H1 (cell line): ENCODE measurements at regions not wholly inside any gene's neighbourhood (a gene's known extent, or its start where the extent isn't known, plus 50 kb on each side); places are given as distances from the start of the nearest gene placed in this dataset.
"Not testable (repeated sequence)": the region's sequence is repeated elsewhere in the genome, so short reads cannot be mapped to it uniquely, and the experiment has no call there.

Experiments used
- CTCF ChIA-PET: fragments of 300-600 bp; sonication (Branson Sonifier 250); formaldehyde crosslinking; loops from one replicate; lab custom pipeline; 2021; ENCODE audit not compliant: partially characterized antibody; lab: Charles Lee
- POLR2A ChIA-PET: fragments of 300-600 bp; sonication (Branson Sonifier 250); formaldehyde crosslinking; loops from one replicate; lab custom pipeline; 2021; ENCODE audit warnings: inconsistent platforms; ENCODE audit not compliant: partially characterized antibody; lab: Charles Lee
- DNase-seq, 2 experiments: peaks; one replicate each; pipeline versions ENCODE4 v3.0.0 to v3.0.0-alpha.2; 2010 to 2022; ENCODE audit warnings: low spot score in 2 of 2, low read depth in 1 of 2, mixed read lengths in 1 of 2
- FAIRE-seq: peaks from 2 replicates; lab custom pipeline; 2011; peaks lifted over from hg19 to GRCh38; lab: Jason Lieb, UNC
- H2AFZ ChIP-seq: 2 replicates; pipeline ENCODE4 v1.8.1; 2012; ENCODE audit warnings: low read length, inconsistent platforms
- H2AK5ac ChIP-seq: 2 replicates; pipeline ENCODE4 v1.6.1; 2013; ENCODE audit warnings: low read depth, low read length
- H2BK120ac ChIP-seq: replicated peaks from 2 replicates; pipeline ENCODE3; 2013; ENCODE audit warnings: low read depth, low read length, inconsistent platforms
- H2BK12ac ChIP-seq: 2 replicates; pipeline ENCODE4 v1.6.1; 2013; ENCODE audit warnings: low read depth, low read length
- H2BK15ac ChIP-seq: 2 replicates; pipeline ENCODE4 v1.6.1; 2013; ENCODE audit warnings: low read length
- H2BK20ac ChIP-seq: 2 replicates; pipeline ENCODE4 v1.6.1; 2013; ENCODE audit warnings: low read length
- H2BK5ac ChIP-seq: 2 replicates; pipeline ENCODE4 v1.6.1; 2013; ENCODE audit warnings: low read depth, low read length
- H3K14ac ChIP-seq: 2 replicates; pipeline ENCODE4 v1.6.1; 2013; ENCODE audit warnings: inconsistent platforms; ENCODE audit not compliant: insufficient read length
- H3K18ac ChIP-seq: 2 replicates; pipeline ENCODE4 v1.6.1; 2013; ENCODE audit warnings: low read length; ENCODE audit errors: extremely low read depth
- H3K23ac ChIP-seq: 2 replicates; pipeline ENCODE4 v1.6.1; 2013; ENCODE audit warnings: inconsistent platforms; ENCODE audit not compliant: insufficient read length
- H3K23me2 ChIP-seq: 2 replicates; pipeline ENCODE4 v1.6.1; 2013; ENCODE audit warnings: low read depth, low read length
- H3K27ac ChIP-seq: 2 replicates; pipeline ENCODE4 v1.6.1; 2011; ENCODE audit warnings: low read depth, low read length, inconsistent platforms
- H3K27me3 ChIP-seq, 4 experiments: replicated peaks in 1 of 4; 1 replicate in 1 of 4; 2 replicates in 3 of 4; pipeline versions ENCODE4 v1.6.1 to v1.8.1; 2011 to 2013; ENCODE audit warnings: low read length in 3 of 4, mild to moderate bottlenecking in 3 of 4, inconsistent platforms in 2 of 4, mixed read lengths in 2 of 4, moderate library complexity in 1 of 4; ENCODE audit not compliant: control insufficient read depth in 3 of 4, insufficient read depth in 3 of 4; ENCODE audit errors: extremely low read depth in 1 of 4
- H3K36me3 ChIP-seq, 4 experiments: 2 replicates each; pipeline versions ENCODE4 v1.6.1 to v1.8.1; 2011 to 2013; ENCODE audit warnings: mild to moderate bottlenecking in 4 of 4, low read length in 3 of 4, moderate library complexity in 2 of 4, control low read depth in 1 of 4, inconsistent platforms in 1 of 4; ENCODE audit not compliant: insufficient read depth in 4 of 4, control insufficient read depth in 2 of 4
- H3K4ac ChIP-seq: replicated peaks from 2 replicates; pipeline ENCODE3; 2013; ENCODE audit warnings: low read length, low read depth, mixed read lengths, inconsistent platforms; ENCODE audit not compliant: insufficient read length
- H3K4me1 ChIP-seq, 4 experiments: replicated peaks in 1 of 4; 1 replicate in 1 of 4; 2 replicates in 3 of 4; pipeline versions ENCODE4 v1.6.1 to v1.8.1; 2011 to 2013; ENCODE audit warnings: low read length in 3 of 4, inconsistent platforms in 2 of 4, mixed read lengths in 1 of 4; ENCODE audit not compliant: insufficient read depth in 4 of 4, control insufficient read depth in 3 of 4
- H3K4me2 ChIP-seq, 2 experiments: 2 replicates each; pipeline versions ENCODE4 v1.6.1 to v1.8.1; 2011 to 2013; ENCODE audit warnings: low read depth in 2 of 2, low read length in 2 of 2, control low read depth in 1 of 2, inconsistent platforms in 1 of 2, mild to moderate bottlenecking in 1 of 2; ENCODE audit not compliant: insufficient read depth in 1 of 2
- H3K4me3 ChIP-seq, 4 experiments: fragments of 200-600, 300-600 bp in 1 of 4; sonication (generic), shearing (Covaris generic), sonication (Bioruptor Twin) in 1 of 4; 2 replicates each; pipeline versions ENCODE4 v1.5.1 to v1.8.1; 2011 to 2016; ENCODE audit warnings: low read length in 4 of 4, low read depth in 3 of 4, control low read depth in 2 of 4, inconsistent platforms in 2 of 4, mild to moderate bottlenecking in 2 of 4, mixed read lengths in 1 of 4, moderate library complexity in 1 of 4; ENCODE audit not compliant: insufficient read depth in 2 of 4; ENCODE audit errors: extremely low read depth in 1 of 4
- H3K56ac ChIP-seq: replicated peaks from 2 replicates; pipeline ENCODE3; 2013; ENCODE audit warnings: low read depth, mild to moderate bottlenecking, mixed read lengths, low read length, inconsistent platforms; ENCODE audit not compliant: insufficient read length
- H3K79me1 ChIP-seq: 2 replicates; pipeline ENCODE4 v1.6.1; 2013; ENCODE audit warnings: low read depth, low read length, control low read depth
- H3K79me2 ChIP-seq, 2 experiments: 2 replicates each; pipeline versions ENCODE4 v1.6.1 to v1.8.1; 2012 to 2013; ENCODE audit warnings: low read length in 2 of 2, mild to moderate bottlenecking in 2 of 2, inconsistent platforms in 1 of 2; ENCODE audit not compliant: insufficient read depth in 2 of 2, control insufficient read depth in 1 of 2
- H3K9ac ChIP-seq, 4 experiments: replicated peaks in 1 of 4; 1 replicate in 1 of 4; 2 replicates in 3 of 4; pipeline versions ENCODE4 v1.6.1 to v1.8.1; 2011 to 2013; ENCODE audit warnings: low read depth in 3 of 4, low read length in 3 of 4, control low read depth in 2 of 4, mild to moderate bottlenecking in 2 of 4, moderate library complexity in 2 of 4, inconsistent platforms in 1 of 4; ENCODE audit errors: extremely low read depth in 1 of 4
- H3K9me3 ChIP-seq, 2 experiments: 2 replicates each; pipeline versions ENCODE4 v1.6.1 to v1.8.1; 2012 to 2013; ENCODE audit warnings: mild to moderate bottlenecking in 2 of 2, moderate library complexity in 2 of 2, control low read depth in 1 of 2, inconsistent platforms in 1 of 2, low read depth in 1 of 2, low read length in 1 of 2, mixed read lengths in 1 of 2; ENCODE audit not compliant: insufficient read depth in 2 of 2
- H4K20me1 ChIP-seq, 2 experiments: replicated peaks in 1 of 2; 2 replicates each; pipeline versions ENCODE3 to v1.8.1; 2011 to 2013; ENCODE audit warnings: inconsistent platforms in 2 of 2, low read length in 2 of 2, mild to moderate bottlenecking in 1 of 2; ENCODE audit not compliant: insufficient read depth in 2 of 2, control insufficient read depth in 1 of 2
- H4K5ac ChIP-seq: 2 replicates; pipeline ENCODE4 v1.6.1; 2013; ENCODE audit warnings: low read length, low read depth, mixed read lengths, inconsistent platforms; ENCODE audit not compliant: insufficient read length
- H4K8ac ChIP-seq: 2 replicates; pipeline ENCODE4 v1.8.0; 2013; ENCODE audit warnings: mild to moderate bottlenecking, moderate library complexity, low read length, inconsistent platforms; ENCODE audit not compliant: insufficient read depth; ENCODE audit errors: extremely low read depth
- H4K91ac ChIP-seq: replicated peaks from 2 replicates; pipeline ENCODE3; 2013; ENCODE audit warnings: low read length, mixed read lengths, inconsistent platforms; ENCODE audit not compliant: insufficient read length
- WGBS, 2 experiments: shearing (Covaris generic) in 1 of 2; methylation state at CpG; one replicate each; pipeline versions ENCODE4 v1.1.6 to v1.1.7; 2013 to 2015; ENCODE audit warnings: low lambda C conversion rate in 2 of 2, mixed read lengths in 2 of 2, inconsistent platforms in 1 of 2, low coverage in 1 of 2, missing lambda C conversion rate in 1 of 2; ENCODE audit not compliant: insufficient replicate concordance in 2 of 2, insufficient coverage in 1 of 2, insufficient read length in 1 of 2; ENCODE audit errors: extremely low coverage in 1 of 2, missing lambda C conversion rate in 1 of 2; 5-methylcytosine and 5-hydroxymethylcytosine counted together

DNA sequence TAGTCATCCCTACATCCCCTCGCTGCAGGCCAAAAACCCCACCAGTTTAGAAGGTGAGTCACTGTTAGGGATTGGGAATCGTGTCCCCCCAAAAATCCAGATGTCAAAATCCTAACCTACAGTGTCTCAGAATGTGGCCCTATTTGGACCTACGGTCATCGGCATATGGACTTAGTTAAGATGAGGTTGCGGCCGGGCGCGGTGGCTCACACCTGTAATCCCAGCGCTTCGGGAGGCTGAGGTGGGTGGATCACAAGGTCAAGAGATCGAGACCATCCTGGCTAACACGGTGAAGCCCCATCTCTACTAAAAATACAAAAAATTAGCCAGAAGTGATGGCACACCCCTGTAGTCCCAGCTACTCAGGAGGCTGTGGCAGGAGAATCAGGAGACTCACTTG, 318.6 kb upstream of the KAZN start:
- H2BK15ac ChIP-seq, H3K4me3 ChIP-seq, H2BK5ac ChIP-seq, H3K56ac ChIP-seq, H3K4me1 ChIP-seq, H2BK120ac ChIP-seq, H3K27me3 ChIP-seq, H4K8ac ChIP-seq, H3K79me2 ChIP-seq, H2BK20ac ChIP-seq, H3K23ac ChIP-seq, H2AFZ ChIP-seq, H2BK12ac ChIP-seq, H4K91ac ChIP-seq, H3K18ac ChIP-seq, FAIRE-seq, H3K14ac ChIP-seq, H3K9me3 ChIP-seq, H3K23me2 ChIP-seq, H4K5ac ChIP-seq, H4K20me1 ChIP-seq, DNase-seq, H3K4me2 ChIP-seq, H3K9ac ChIP-seq, H3K36me3 ChIP-seq, H3K27ac ChIP-seq, H3K79me1 ChIP-seq, H3K4ac ChIP-seq, CTCF ChIA-PET, POLR2A ChIA-PET, H2AK5ac ChIP-seq: not testable (repeated sequence)
- WGBS, 2 experiments = 94% methylated on average over 12 of the region's 12 CpGs; no CpG with 5 or more reads in 1 of the 2 experiments
